Activated CD8-positive, alpha-beta memory T cell treated with anti-CD3 and anti-CD28 coated beads for 36 hours (primary cell): ENCODE measurements at regions not wholly inside any gene's neighbourhood (a gene's known extent, or its start where the extent isn't known, plus 50 kb on each side); places are given as distances from the start of the nearest gene placed in this dataset.
"Not testable (repeated sequence)": the region's sequence is repeated elsewhere in the genome, so short reads cannot be mapped to it uniquely, and the experiment has no call there.

ENCODE experiments used
- CTCF ChIA-PET: fragments of 350-600 bp; sonication (Branson Sonifier 250); formaldehyde crosslinking; loops from one replicate; lab custom pipeline; 2021; ENCODE audit warnings: antibody characterized with exemption; lab: Charles Lee
- POLR2A ChIA-PET: fragments of 350-600 bp; sonication (Branson Sonifier 250); formaldehyde crosslinking; loops from one replicate; lab custom pipeline; 2021; ENCODE audit warnings: antibody characterized with exemption; lab: Charles Lee

- CTCF ChIA-PET: no interaction called here
- POLR2A ChIA-PET: interaction anchor here (0.5 kb wide), 1 partner anchor 384 kb away, joined by 5 read pairs; no protein-coding TSS in a partner anchor
Observed at GRCh38 chr18:1370552-1370951, 465.9 kb downstream of the ADCYAP1 start.

- ChIA-PET CTCF (no interaction called here), POLR2A (no interaction called here)
Observed at GRCh38 chr18:1371724-1372123, 467.1 kb downstream of the ADCYAP1 start.

- ChIA-PET CTCF (no interaction called here), POLR2A (no interaction called here)
Observed at GRCh38 chr18:1383465-1383864, 478.8 kb downstream of the ADCYAP1 start.

GRCh38 chr18:1388468-1388867 is 483.8 kb downstream of the ADCYAP1 start:
- CTCF ChIA-PET: not testable (repeated sequence)

GRCh38 chr18:1392046-1392445 is 487.4 kb downstream of the ADCYAP1 start:
- ChIA-PET POLR2A (no interaction called here), CTCF (no interaction called here)

More at GRCh38 chr18:1388468-1388867, 483.8 kb downstream of the ADCYAP1 start:
- POLR2A ChIA-PET: not testable (repeated sequence)

- ChIA-PET POLR2A (no interaction called here), CTCF (interaction anchor here (0.5 kb wide), 1 partner anchor 434 kb away, joined by 3 read pairs; no protein-coding TSS in a partner anchor)
Observed at GRCh38 chr18:1392865-1393734, 488.4 kb downstream of the ADCYAP1 start.

- CTCF ChIA-PET: no interaction called here
- POLR2A ChIA-PET: no interaction called here
Observed at GRCh38 chr18:1393929-1394328, 489.3 kb downstream of the ADCYAP1 start.

- ChIA-PET POLR2A (no interaction called here), CTCF (no interaction called here)
Observed at GRCh38 chr18:1394426-1394825, 489.8 kb downstream of the ADCYAP1 start.

- ChIA-PET POLR2A (no interaction called here), CTCF (no interaction called here)
Observed at GRCh38 chr18:1394966-1395365, 490.3 kb downstream of the ADCYAP1 start.

- POLR2A ChIA-PET: no interaction called here
- CTCF ChIA-PET: no interaction called here
Observed at GRCh38 chr18:1408376-1408775, 503.7 kb downstream of the ADCYAP1 start.

GRCh38 chr18:1412655-1413322 is 508.1 kb downstream of the ADCYAP1 start:
- CTCF ChIA-PET: no interaction called here

GRCh38 chr18:1413323-1413675 is 508.6 kb downstream of the ADCYAP1 start:
- POLR2A ChIA-PET: no interaction called here

More at GRCh38 chr18:1412655-1413322, 508.1 kb downstream of the ADCYAP1 start:
- POLR2A ChIA-PET: no interaction called here

GRCh38 chr18:1416074-1416473 is 511.4 kb downstream of the ADCYAP1 start:
- POLR2A ChIA-PET: no interaction called here
- CTCF ChIA-PET: no interaction called here

More at GRCh38 chr18:1413323-1413675, 508.6 kb downstream of the ADCYAP1 start:
- CTCF ChIA-PET: no interaction called here

GRCh38 chr18:1421502-1421901 is 516.8 kb downstream of the ADCYAP1 start:
- CTCF ChIA-PET: no interaction called here
- POLR2A ChIA-PET: no interaction called here

GRCh38 chr18:1422634-1423033 is 518.0 kb downstream of the ADCYAP1 start:
- CTCF ChIA-PET: no interaction called here
- POLR2A ChIA-PET: no interaction called here

- ChIA-PET CTCF (no interaction called here), POLR2A (no interaction called here)
Observed at GRCh38 chr18:1425679-1426078, 521.0 kb downstream of the ADCYAP1 start.

GRCh38 chr18:1435487-1435886 is 530.8 kb downstream of the ADCYAP1 start:
- CTCF ChIA-PET: no interaction called here
- POLR2A ChIA-PET: no interaction called here

- POLR2A ChIA-PET: no interaction called here
- CTCF ChIA-PET: no interaction called here
Observed at GRCh38 chr18:1436199-1436598, 531.5 kb downstream of the ADCYAP1 start.

GRCh38 chr18:1438458-1438910 is 533.8 kb downstream of the ADCYAP1 start:
- ChIA-PET POLR2A (no interaction called here), CTCF (no interaction called here)

- CTCF ChIA-PET: no interaction called here
Observed at GRCh38 chr18:1438967-1439366, 534.3 kb downstream of the ADCYAP1 start.

GRCh38 chr18:1444062-1444461 is 539.4 kb downstream of the ADCYAP1 start:
- POLR2A ChIA-PET, CTCF ChIA-PET: not testable (repeated sequence)

More at GRCh38 chr18:1438967-1439366, 534.3 kb downstream of the ADCYAP1 start:
- POLR2A ChIA-PET: no interaction called here
